CD14-positive monocyte (primary cell): ENCODE measurements at regions not wholly inside any gene's neighbourhood (a gene's known extent, or its start where the extent isn't known, plus 50 kb on each side); places are given as distances from the start of the nearest gene placed in this dataset.

ENCODE experiments used
- DNase-seq, 3 donors: peaks; one replicate each; pipeline ENCODE4 v3.0.0-alpha.2; 2011 to 2022
- H2AFZ ChIP-seq: 2 replicates; pipeline ENCODE4 v1.6.0; 2012; ENCODE audit warnings: mild to moderate bottlenecking, low read depth, low read length, inconsistent platforms; ENCODE audit not compliant: insufficient read depth, poor library complexity, severe bottlenecking
- H3K27ac ChIP-seq, 2 donors: 1 replicate in 1 of 2; 2 replicates in 1 of 2; pipeline ENCODE4 v1.5.1; 2012 to 2013; ENCODE audit warnings: low read length in 2 of 2, control low read depth in 1 of 2, inconsistent platforms in 1 of 2, low read depth in 1 of 2, mild to moderate bottlenecking in 1 of 2
- H3K27me3 ChIP-seq, 2 donors: one replicate each; pipeline versions ENCODE4 v1.6.0 to v1.6.1; 2011 to 2013; ENCODE audit warnings: low read length in 2 of 2; ENCODE audit not compliant: control insufficient read depth in 2 of 2, insufficient read depth in 2 of 2
- H3K36me3 ChIP-seq, 2 donors: replicated peaks in 1 of 2; 1 replicate in 1 of 2; 2 replicates in 1 of 2; pipeline versions ENCODE4 v1.5.1 to v1.6.1; 2012 to 2013; ENCODE audit warnings: low read length in 2 of 2, control low read depth in 1 of 2, inconsistent platforms in 1 of 2, mild to moderate bottlenecking in 1 of 2; ENCODE audit not compliant: insufficient read depth in 2 of 2, control insufficient read depth in 1 of 2
- H3K4me1 ChIP-seq, 2 donors: 1 replicate in 1 of 2; 2 replicates in 1 of 2; pipeline versions ENCODE4 v1.5.1 to v1.6.1; 2012 to 2013; ENCODE audit warnings: low read length in 2 of 2, control low read depth in 1 of 2, inconsistent platforms in 1 of 2, mild to moderate bottlenecking in 1 of 2, moderate library complexity in 1 of 2; ENCODE audit not compliant: insufficient read depth in 2 of 2, control insufficient read depth in 1 of 2
- H3K4me2 ChIP-seq: replicated peaks from 2 replicates; pipeline ENCODE3; 2012; ENCODE audit warnings: low read length, moderate library complexity, mild to moderate bottlenecking; ENCODE audit not compliant: poor library complexity, severe bottlenecking; ENCODE audit errors: extremely low read depth
- H3K4me3 ChIP-seq, 3 experiments: fragments of 200-600 bp in 1 of 3; sonication (generic) in 1 of 3; replicated peaks in 1 of 3; 1 replicate in 2 of 3; 2 replicates in 1 of 3; pipeline ENCODE4 v1.5.1; 2011 to 2013; ENCODE audit warnings: low read length in 3 of 3, mild to moderate bottlenecking in 3 of 3, control low read depth in 2 of 3, low read depth in 2 of 3, inconsistent platforms in 1 of 3, moderate library complexity in 1 of 3
- H3K79me2 ChIP-seq: 2 replicates; pipeline ENCODE4 v1.6.0; 2012; ENCODE audit warnings: mild to moderate bottlenecking, control low read depth, inconsistent platforms, low read length, moderate library complexity; ENCODE audit not compliant: insufficient read depth
- H3K9ac ChIP-seq: 2 replicates; pipeline ENCODE4 v1.6.0; 2017; ENCODE audit warnings: low read length, mild to moderate bottlenecking; ENCODE audit not compliant: insufficient read depth, poor library complexity, severe bottlenecking
- H3K9me3 ChIP-seq, 2 donors: replicated peaks in 1 of 2; 1 replicate in 1 of 2; 2 replicates in 1 of 2; pipeline versions ENCODE4 v1.5.1 to v1.6.1; 2012 to 2013; ENCODE audit warnings: low read length in 2 of 2, control low read depth in 1 of 2; ENCODE audit not compliant: control insufficient read depth in 1 of 2, insufficient read depth in 1 of 2
- H4K20me1 ChIP-seq: 2 replicates; pipeline ENCODE4 v1.6.0; 2012; ENCODE audit warnings: mild to moderate bottlenecking, low read length, control low read depth, moderate library complexity; ENCODE audit not compliant: insufficient read depth
- H3K27ac Mint-ChIP-seq, 7 donors: one replicate each; pipeline ENCODE4 v1.8.0; 2020; ENCODE audit warnings: mild to moderate bottlenecking in 7 of 7, mixed read lengths in 7 of 7, moderate library complexity in 6 of 7, inconsistent platforms in 2 of 7
- H3K27me3 Mint-ChIP-seq, 3 donors: one replicate each; pipeline ENCODE4 v1.8.0; 2021 to 2022; ENCODE audit warnings: low read depth in 3 of 3, mild to moderate bottlenecking in 3 of 3, mixed read lengths in 3 of 3, moderate library complexity in 3 of 3, inconsistent platforms in 1 of 3
- H3K36me3 Mint-ChIP-seq, 2 donors: one replicate each; pipeline ENCODE4 v1.8.0; 2020; ENCODE audit warnings: mixed read lengths in 2 of 2, inconsistent platforms in 1 of 2, mild to moderate bottlenecking in 1 of 2
- H3K4me1 Mint-ChIP-seq: one replicate; pipeline ENCODE4 v1.8.0; 2020; ENCODE audit warnings: mild to moderate bottlenecking, mixed read lengths
- H3K4me3 Mint-ChIP-seq, 2 donors: one replicate each; pipeline ENCODE4 v1.8.0; 2020; ENCODE audit warnings: mild to moderate bottlenecking in 2 of 2, mixed read lengths in 2 of 2, moderate library complexity in 1 of 2
- H3K9me3 Mint-ChIP-seq, 7 donors: one replicate each; pipeline ENCODE4 v1.8.0; 2020 to 2022; ENCODE audit warnings: mixed read lengths in 7 of 7, mild to moderate bottlenecking in 6 of 7, moderate library complexity in 6 of 7, inconsistent platforms in 2 of 7
- CTCF ChIP-seq: fragments of 200-600 bp; IDR thresholded peaks from one replicate; pipeline ENCODE4 v1.8.0; 2022; ENCODE audit warnings: antibody characterized with exemption, mild to moderate bottlenecking
- WGBS: methylation state at CpG from one replicate; pipeline ENCODE4 v1.1.5; 2013; ENCODE audit warnings: missing lambda C conversion rate; ENCODE audit not compliant: insufficient coverage; 5-methylcytosine and 5-hydroxymethylcytosine counted together
- intact Hi-C, 2 donors: fragments of 100-400 bp; cut with micrococcal nuclease; formaldehyde crosslinking; loops; one replicate each; pipeline versions ENCODE4 v1.15.0 to v1.15.1; 2023

DNA sequence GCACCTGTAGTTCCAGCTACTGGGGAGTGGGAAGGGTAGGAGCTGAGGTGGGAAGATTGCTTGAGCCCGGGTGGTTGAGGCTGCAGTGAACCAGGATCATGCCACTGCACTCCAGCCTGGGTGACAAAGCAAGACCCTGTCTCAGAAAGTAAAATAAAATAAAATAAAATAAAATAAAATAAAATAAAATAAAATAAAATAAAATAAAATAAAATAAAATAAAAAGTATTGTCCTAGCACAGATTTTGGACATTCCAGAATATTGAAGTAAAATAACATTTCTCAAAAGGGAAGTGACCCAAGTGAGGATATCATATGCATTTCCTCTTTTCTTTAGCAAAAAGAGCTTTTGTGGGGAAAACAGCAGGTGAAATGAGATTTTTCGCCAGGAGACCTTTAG, 83.5 kb downstream of the TMEM174 start:
- H3K9me3 ChIP-seq: no peaks in the 10 kb centered on the region
- no peak overlapping the region for H3K4me3 ChIP-seq
- H3K27me3 ChIP-seq: peaks cover 2 to 10% of the 10 kb centered on the region in 2 donors
- no peak overlapping the region for H3K27ac Mint-ChIP-seq
- H3K4me1 Mint-ChIP-seq: no peaks in the 10 kb centered on the region
- H3K27me3 Mint-ChIP-seq: peaks cover 14 to 36% (median 23%) of the 10 kb centered on the region in 3 donors
- H3K4me3 Mint-ChIP-seq: no peak overlapping the region
- no peaks in the 10 kb centered on the region for H4K20me1 ChIP-seq
- DNase-seq: no peak
- H3K4me2 ChIP-seq: no peak overlapping the region
- H3K4me1 ChIP-seq: no peaks in the 10 kb centered on the region
- no peaks in the 10 kb centered on the region for H3K36me3 ChIP-seq
- WGBS: no CpG with 5 or more reads among the region's 2 CpGs
- H2AFZ ChIP-seq: no peak overlapping the region
- no peak overlapping the region for H3K27ac ChIP-seq
- H3K36me3 Mint-ChIP-seq: no peaks in the 10 kb centered on the region
- no peaks in the 10 kb centered on the region for H3K79me2 ChIP-seq
- H3K9me3 Mint-ChIP-seq: peaks cover 3 to 12% (median 5%) of the 10 kb centered on the region in 7 donors
- TF ChIP-seq CTCF: no peak
- intact Hi-C loops: no loop called here
- no peak overlapping the region for H3K9ac ChIP-seq

DNA sequence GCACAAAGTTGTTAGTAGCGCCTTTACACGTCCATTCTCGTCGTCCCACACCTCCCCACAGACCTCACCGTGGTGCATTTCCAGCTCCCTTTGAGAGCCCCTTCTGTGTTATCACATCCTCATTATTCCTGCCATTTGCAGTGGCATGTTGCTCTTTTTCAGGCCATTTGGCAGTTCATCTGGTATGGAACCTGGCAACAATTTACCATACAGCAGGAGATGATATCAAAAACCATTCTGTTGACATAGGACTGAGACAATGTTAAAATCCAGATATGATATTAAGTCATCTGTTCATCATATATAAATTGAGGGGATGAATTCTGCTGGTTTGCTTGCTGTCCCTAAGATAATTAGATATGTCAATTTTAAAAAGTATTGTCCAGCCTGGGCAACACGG, 83.0 kb downstream of the TMEM174 start:
- no peak for TF ChIP-seq CTCF
- no peak overlapping the region for H3K9ac ChIP-seq
- no peaks in the 10 kb centered on the region for H3K4me1 Mint-ChIP-seq
- H3K4me2 ChIP-seq: no peak overlapping the region
- H3K27ac ChIP-seq: no peak overlapping the region
- H3K4me3 Mint-ChIP-seq: no peak overlapping the region
- no peaks in the 10 kb centered on the region for H3K79me2 ChIP-seq
- H3K36me3 ChIP-seq: no peaks in the 10 kb centered on the region
- no peaks in the 10 kb centered on the region for H3K36me3 Mint-ChIP-seq
- H4K20me1 ChIP-seq: no peaks in the 10 kb centered on the region
- no peaks in the 10 kb centered on the region for H3K9me3 ChIP-seq
- no peak overlapping the region for H2AFZ ChIP-seq
- H3K9me3 Mint-ChIP-seq: peaks cover 1 to 13% (median 6%) of the 10 kb centered on the region in 7 donors
- no peaks in the 10 kb centered on the region for H3K4me1 ChIP-seq
- DNase-seq: no peak
- H3K27me3 Mint-ChIP-seq: peaks cover 14 to 35% (median 25%) of the 10 kb centered on the region in 3 donors
- no peak overlapping the region for H3K4me3 ChIP-seq
- WGBS: 76% methylated on average over 5 of the region's 6 CpGs
- peaks cover 2 to 9% of the 10 kb centered on the region in 2 donors for H3K27me3 ChIP-seq
- intact Hi-C loops: no loop called here
- H3K27ac Mint-ChIP-seq: no peak overlapping the region
